ENCODE measurements at regions not wholly inside any gene's neighbourhood (a gene's known extent, or its start where the extent isn't known, plus 50 kb on each side); places are given as distances from the start of the nearest gene placed in this dataset.

- TF ChIP-seq CTCF (IDR thresholded peaks at IDR 0.05) (no peak), JUN (CRISPR knock-in tag; IDR thresholded peaks at IDR 0.05) (no peak)
Observed at GRCh38 chr21:32867597-32867996, 96.0 kb upstream of the PAXBP1 start.
